ENCODE measurements at regions not wholly inside any gene's neighbourhood (a gene's known extent, or its start where the extent isn't known, plus 50 kb on each side); places are given as distances from the start of the nearest gene placed in this dataset.

DNA sequence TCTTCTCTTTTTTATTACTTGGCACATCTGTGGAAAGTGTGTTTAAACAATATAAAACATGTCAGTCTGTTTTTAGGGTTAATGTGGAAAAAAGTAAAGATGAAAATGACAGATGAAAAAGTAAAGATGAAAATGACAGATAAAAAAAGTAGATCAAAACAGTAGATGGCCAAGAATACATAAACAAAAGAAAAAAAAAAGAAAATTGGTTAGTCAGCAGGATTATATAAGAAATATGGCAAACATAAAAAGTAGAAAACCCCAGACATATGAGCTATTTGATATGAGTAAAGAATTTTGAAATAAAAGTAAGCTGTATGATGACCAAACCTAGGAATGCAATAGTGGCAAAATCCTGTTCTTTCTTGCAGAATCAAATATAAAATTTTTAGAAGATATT, 365.7 kb upstream of the AKR1E2 start:
- Histone ChIP-seq H3K4me3 (ENCODE audit: low read length) (no peak overlapping the region), H3F3A (ENCODE audit: control insufficient read depth, insufficient read depth) (no peaks in the 10 kb centered on the region), H3K27ac (ENCODE audit: low read depth, low read length) (no peak overlapping the region), H3K4me2 (ENCODE audit: low read length) (no peak overlapping the region), H3K79me2 (ENCODE audit: control insufficient read depth, low read length) (no peaks in the 10 kb centered on the region), H3K4me1 (ENCODE audit: control insufficient read depth, low read length) (no peaks in the 10 kb centered on the region), H3K9me3 (ENCODE audit: control insufficient read depth, insufficient read depth, low read length) (no peaks in the 10 kb centered on the region), H3K9me2 (replicated peaks; ENCODE audit: control insufficient read depth, low read length) (no peaks in the 10 kb centered on the region), H4K20me1 (ENCODE audit: control insufficient read depth, insufficient read depth, low read depth, low read length) (no peaks in the 10 kb centered on the region), H3K27me3 (ENCODE audit: control insufficient read depth, low read length) (no peaks in the 10 kb centered on the region), H3K36me3 (ENCODE audit: control insufficient read depth, low read length) (no peaks in the 10 kb centered on the region)
- TF ChIP-seq EZH2phosphoT487 (IDR thresholded peaks at IDR 0.05; ENCODE audit: borderline replicate concordance, low read length) = no peak
- TF ChIP-seq CTCF (IDR thresholded peaks at IDR 0.05; ENCODE audit: low read depth, low read length, poor library complexity, severe bottlenecking) = no peak

GRCh38 chr10:4459531-4459930, 366.5 kb upstream of the AKR1E2 start:
- H3K9me2 ChIP-seq (replicated peaks; ENCODE audit: control insufficient read depth, low read length) = no peaks in the 10 kb centered on the region
- no peaks in the 10 kb centered on the region for H3K4me1 ChIP-seq (ENCODE audit: control insufficient read depth, low read length)
- H3K36me3 ChIP-seq (ENCODE audit: control insufficient read depth, low read length) = no peaks in the 10 kb centered on the region
- H3F3A ChIP-seq (ENCODE audit: control insufficient read depth, insufficient read depth) = no peaks in the 10 kb centered on the region
- no peaks in the 10 kb centered on the region for H3K9me3 ChIP-seq (ENCODE audit: control insufficient read depth, insufficient read depth, low read length)
- no peaks in the 10 kb centered on the region for H4K20me1 ChIP-seq (ENCODE audit: control insufficient read depth, insufficient read depth, low read depth, low read length)
- no peak overlapping the region for H3K4me2 ChIP-seq (ENCODE audit: low read length)
- no peak overlapping the region for H3K27ac ChIP-seq (ENCODE audit: low read depth, low read length)
- no peak for TF ChIP-seq CTCF (IDR thresholded peaks at IDR 0.05; ENCODE audit: low read depth, low read length, poor library complexity, severe bottlenecking)
- TF ChIP-seq EZH2phosphoT487 (IDR thresholded peaks at IDR 0.05; ENCODE audit: borderline replicate concordance, low read length) = no peak
- H3K4me3 ChIP-seq (ENCODE audit: low read length) = no peak overlapping the region
- H3K79me2 ChIP-seq (ENCODE audit: control insufficient read depth, low read length) = no peaks in the 10 kb centered on the region
- no peaks in the 10 kb centered on the region for H3K27me3 ChIP-seq (ENCODE audit: control insufficient read depth, low read length)

- TF ChIP-seq EZH2phosphoT487 (IDR thresholded peaks at IDR 0.05; ENCODE audit: borderline replicate concordance, low read length) = no peak
- TF ChIP-seq CTCF (IDR thresholded peaks at IDR 0.05; ENCODE audit: low read depth, low read length, poor library complexity, severe bottlenecking) = no peak
- H3K27me3 ChIP-seq (ENCODE audit: control insufficient read depth, low read length) = no peaks in the 10 kb centered on the region
- no peaks in the 10 kb centered on the region for H3K4me1 ChIP-seq (ENCODE audit: control insufficient read depth, low read length)
- no peaks in the 10 kb centered on the region for H3F3A ChIP-seq (ENCODE audit: control insufficient read depth, insufficient read depth)
- H4K20me1 ChIP-seq (ENCODE audit: control insufficient read depth, insufficient read depth, low read depth, low read length) = no peaks in the 10 kb centered on the region
- no peak overlapping the region for H3K4me2 ChIP-seq (ENCODE audit: low read length)
- H3K4me3 ChIP-seq (ENCODE audit: low read length) = no peak overlapping the region
- H3K36me3 ChIP-seq (ENCODE audit: control insufficient read depth, low read length) = no peaks in the 10 kb centered on the region
- H3K27ac ChIP-seq (ENCODE audit: low read depth, low read length) = no peak overlapping the region
- H3K9me3 ChIP-seq (ENCODE audit: control insufficient read depth, insufficient read depth, low read length) = no peaks in the 10 kb centered on the region
- no peaks in the 10 kb centered on the region for H3K79me2 ChIP-seq (ENCODE audit: control insufficient read depth, low read length)
- H3K9me2 ChIP-seq (replicated peaks; ENCODE audit: control insufficient read depth, low read length) = no peaks in the 10 kb centered on the region
Measured at GRCh38 chr10:4457597-4457996, 368.4 kb upstream of the AKR1E2 start.

- Histone ChIP-seq H3K4me3 (ENCODE audit: low read length) (no peak overlapping the region), H3K79me2 (ENCODE audit: control insufficient read depth, low read length) (no peaks in the 10 kb centered on the region), H3K9me2 (replicated peaks; ENCODE audit: control insufficient read depth, low read length) (no peaks in the 10 kb centered on the region), H3K36me3 (ENCODE audit: control insufficient read depth, low read length) (no peaks in the 10 kb centered on the region), H3K27me3 (ENCODE audit: control insufficient read depth, low read length) (no peaks in the 10 kb centered on the region), H3K4me2 (ENCODE audit: low read length) (no peak overlapping the region), H3K4me1 (ENCODE audit: control insufficient read depth, low read length) (no peaks in the 10 kb centered on the region), H3K9me3 (ENCODE audit: control insufficient read depth, insufficient read depth, low read length) (no peaks in the 10 kb centered on the region), H4K20me1 (ENCODE audit: control insufficient read depth, insufficient read depth, low read depth, low read length) (no peaks in the 10 kb centered on the region), H3F3A (ENCODE audit: control insufficient read depth, insufficient read depth) (no peaks in the 10 kb centered on the region), H3K27ac (ENCODE audit: low read depth, low read length) (no peak overlapping the region)
- no peak for TF ChIP-seq CTCF (IDR thresholded peaks at IDR 0.05; ENCODE audit: low read depth, low read length, poor library complexity, severe bottlenecking)
- TF ChIP-seq EZH2phosphoT487 (IDR thresholded peaks at IDR 0.05; ENCODE audit: borderline replicate concordance, low read length) = no peak
Measured at GRCh38 chr10:4456776-4457175, 369.2 kb upstream of the AKR1E2 start.
